OCI-M1 (cell line): ENCODE measurements at regions not wholly inside any gene's neighbourhood (a gene's known extent, or its start where the extent isn't known, plus 50 kb on each side); places are given as distances from the start of the nearest gene placed in this dataset.
"Not testable (repeated sequence)": the region's sequence is repeated elsewhere in the genome, so short reads cannot be mapped to it uniquely, and the experiment has no call there.

Experiments
- DNase-seq: peaks from one replicate; lab custom pipeline; 2025; lab: John Stamatoyannopoulos, UW

GRCh38 chr4:77220828-77221613 lies 64.0 kb downstream of the CCNG2 start:
- peak; percentile 80 for DNase-seq

GRCh38 chr4:77225022-77225421 lies 68.0 kb downstream of the CCNG2 start:
- no peak for DNase-seq

GRCh38 chr4:77226939-77227705 lies 70.1 kb downstream of the CCNG2 start:
- no peak for DNase-seq

GRCh38 chr4:77229433-77229832 lies 72.4 kb downstream of the CCNG2 start:
- no peak for DNase-seq

- peak; percentile 35 for DNase-seq
Measured at GRCh38 chr4:77232653-77233052, 75.6 kb downstream of the CCNG2 start.

GRCh38 chr4:77235289-77235854 lies 78.4 kb downstream of the CCNG2 start:
- no peak for DNase-seq

GRCh38 chr4:77236806-77237205 lies 79.8 kb downstream of the CCNG2 start:
- no peak for DNase-seq

- peak; percentile 89 for DNase-seq
Measured at GRCh38 chr4:77240469-77241066, 83.6 kb downstream of the CCNG2 start.

- DNase-seq, result no peak
Measured at GRCh38 chr4:77248805-77249204, 91.8 kb downstream of the CCNG2 start.

- DNase-seq, result no peak
Measured at GRCh38 chr4:77251751-77252150, 94.7 kb downstream of the CCNG2 start.

- peak; percentile 44 for DNase-seq
Measured at GRCh38 chr4:77263247-77263646, 106.2 kb downstream of the CCNG2 start.

- peak; percentile 79 for DNase-seq
Measured at GRCh38 chr4:77263976-77264375, 107.0 kb downstream of the CCNG2 start.

- DNase-seq, result peak; percentile 22
Measured at GRCh38 chr4:77264826-77265225, 107.8 kb downstream of the CCNG2 start.

- no peak for DNase-seq
Measured at GRCh38 chr4:77268108-77268507, 111.1 kb downstream of the CCNG2 start.

GRCh38 chr4:77269505-77269904 lies 112.5 kb downstream of the CCNG2 start:
- DNase-seq, result no peak

- DNase-seq, result no peak
Measured at GRCh38 chr4:77273412-77273811, 116.4 kb downstream of the CCNG2 start.

- DNase-seq, result not testable (repeated sequence)
Measured at GRCh38 chr4:77279114-77279513, 122.1 kb downstream of the CCNG2 start.

GRCh38 chr4:77282305-77282704 lies 125.3 kb downstream of the CCNG2 start:
- no peak for DNase-seq

GRCh38 chr4:77284036-77284435 lies 127.0 kb downstream of the CCNG2 start:
- no peak for DNase-seq

- DNase-seq, result no peak
Measured at GRCh38 chr4:77286906-77287305, 129.9 kb downstream of the CCNG2 start.

- DNase-seq, result no peak
Measured at GRCh38 chr4:77293426-77293825, 136.4 kb downstream of the CCNG2 start.

- peak; percentile 41 for DNase-seq
Measured at GRCh38 chr4:77300996-77301395, 144.0 kb downstream of the CCNG2 start.

GRCh38 chr4:77305766-77306165 lies 148.8 kb downstream of the CCNG2 start:
- DNase-seq, result peak; percentile 24
